CD4-positive, alpha-beta T cell treated with Interleukin-1 beta for 1 hour (primary cell): ENCODE measurements at regions not wholly inside any gene's neighbourhood (a gene's known extent, or its start where the extent isn't known, plus 50 kb on each side); places are given as distances from the start of the nearest gene placed in this dataset.
"Not testable (repeated sequence)": the region's sequence is repeated elsewhere in the genome, so short reads cannot be mapped to it uniquely, and the experiment has no call there.

ENCODE experiments used
- DNase-seq, 2 donors: peaks; one replicate each; pipeline ENCODE4 v3.0.0-alpha.2; 2020 to 2022

DNA sequence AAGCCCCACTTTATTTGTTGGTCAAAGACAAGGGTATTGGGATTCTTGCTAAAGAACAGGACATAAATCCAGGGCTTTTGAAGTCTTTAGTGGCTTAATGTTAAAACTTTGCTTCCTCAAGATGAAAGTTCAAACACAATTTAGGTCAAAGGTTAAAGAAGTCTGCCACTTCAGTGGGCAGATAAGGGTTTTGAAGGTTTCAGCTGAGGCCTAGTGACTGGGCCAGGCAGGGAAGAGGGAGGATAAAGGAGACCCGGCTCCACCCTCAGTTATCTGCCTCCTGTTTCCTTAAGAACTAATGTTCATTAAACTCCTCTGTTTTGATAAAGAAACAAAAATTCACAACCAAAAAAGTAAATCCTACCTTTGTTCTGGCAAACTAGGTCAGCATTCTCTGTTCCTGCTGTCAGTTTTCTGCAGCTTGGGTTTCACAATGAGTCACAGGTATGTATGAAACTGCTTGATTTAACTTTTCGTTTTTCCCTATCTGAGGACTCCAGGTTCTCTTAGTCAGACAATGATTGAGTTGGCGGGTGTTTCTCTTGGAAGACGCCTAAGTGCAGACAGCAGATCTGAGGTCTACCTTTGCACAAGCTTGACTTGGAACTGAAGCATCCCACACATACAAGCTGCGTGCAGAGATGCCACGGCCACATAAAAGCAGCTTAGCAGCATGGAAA, 208.3 kb downstream of the EXOC5 start:
- no peak for DNase-seq

DNA sequence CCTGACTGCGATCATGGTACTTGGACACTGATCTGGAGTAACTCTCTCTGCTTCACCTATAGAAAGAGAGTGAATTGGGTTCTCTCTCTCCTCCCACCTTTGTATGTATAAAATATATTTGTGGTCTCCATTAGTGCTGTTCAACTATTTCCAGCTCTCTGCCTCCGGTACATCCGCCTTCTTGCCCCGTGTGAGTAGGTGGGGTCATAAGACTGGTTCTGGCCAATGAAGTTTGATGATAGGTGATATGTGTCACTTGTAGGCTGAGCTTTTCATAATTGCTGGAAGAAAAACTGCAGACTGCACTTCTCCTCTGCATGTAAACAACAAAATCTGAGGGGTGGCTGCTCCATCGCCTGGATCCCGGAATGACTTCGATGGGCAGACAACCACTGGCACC, 210.4 kb downstream of the EXOC5 start:
- DNase-seq = no peak

DNA sequence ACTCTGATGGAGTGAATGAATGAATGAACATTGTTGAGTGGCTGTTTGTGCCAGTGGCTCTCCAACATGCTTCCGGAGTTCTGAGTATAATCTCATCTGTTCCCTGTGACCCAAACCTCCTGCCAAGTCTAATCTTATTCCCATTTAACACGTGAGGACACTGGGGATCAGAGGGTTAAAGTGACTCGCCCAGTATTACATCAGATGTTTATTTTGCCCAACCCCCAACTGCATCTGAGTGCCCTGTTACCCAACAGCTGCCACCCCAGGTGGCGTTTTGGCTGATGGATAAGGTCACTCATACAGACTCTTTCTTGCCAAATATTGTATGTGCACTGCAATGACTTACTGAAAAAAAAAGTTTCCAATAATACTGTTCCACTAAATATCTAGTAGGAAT, 210.9 kb downstream of the EXOC5 start:
- no peak for DNase-seq

DNA sequence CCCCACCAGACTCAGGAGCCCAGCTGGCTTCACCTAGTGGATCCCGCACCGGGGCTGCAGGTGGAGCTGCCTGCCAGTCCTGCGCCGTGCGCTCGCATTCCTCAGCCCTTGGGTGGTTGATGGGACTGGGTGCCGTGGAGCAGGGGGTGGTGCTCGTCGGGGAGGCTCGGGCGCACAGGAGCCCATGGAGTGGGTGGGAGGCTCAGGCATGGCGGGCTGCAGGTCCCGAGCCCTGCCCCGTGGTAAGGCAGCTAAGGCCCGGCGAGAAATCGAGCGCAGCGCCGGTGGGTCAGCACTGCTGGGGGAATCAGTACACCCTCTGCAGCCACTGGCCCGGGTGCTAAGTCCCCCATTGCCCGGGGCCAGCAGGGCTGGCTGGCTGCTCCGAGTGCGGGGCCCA, 212.2 kb downstream of the EXOC5 start:
- DNase-seq = not testable (repeated sequence)

DNA sequence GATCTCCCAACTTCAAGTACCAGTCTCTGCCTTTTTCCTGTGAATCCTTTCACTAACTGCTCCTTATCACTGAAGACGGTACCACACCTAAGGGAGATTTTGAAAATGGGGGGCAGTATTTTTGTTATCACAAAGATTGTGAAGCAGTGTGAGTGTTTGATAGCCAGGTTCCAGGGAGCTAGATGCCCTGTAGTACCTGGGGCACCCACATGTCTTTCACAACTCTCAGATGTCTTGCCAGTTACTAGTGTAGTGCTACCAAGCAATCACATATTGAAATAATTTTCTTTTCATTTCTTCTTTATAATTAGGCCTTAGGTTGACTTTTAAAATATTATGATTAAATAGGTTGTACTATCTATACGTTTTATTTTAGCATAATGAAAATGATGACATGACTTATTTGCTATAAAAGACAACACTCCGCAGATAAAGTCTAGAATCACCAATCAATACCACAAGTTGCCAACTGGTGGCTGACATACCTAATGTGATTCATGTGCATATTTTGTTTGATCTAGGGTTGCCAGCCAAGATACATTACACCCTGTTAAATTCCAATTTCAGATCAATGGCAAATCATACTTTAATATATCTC, 215.9 kb downstream of the EXOC5 start:
- DNase-seq = no peak

DNA sequence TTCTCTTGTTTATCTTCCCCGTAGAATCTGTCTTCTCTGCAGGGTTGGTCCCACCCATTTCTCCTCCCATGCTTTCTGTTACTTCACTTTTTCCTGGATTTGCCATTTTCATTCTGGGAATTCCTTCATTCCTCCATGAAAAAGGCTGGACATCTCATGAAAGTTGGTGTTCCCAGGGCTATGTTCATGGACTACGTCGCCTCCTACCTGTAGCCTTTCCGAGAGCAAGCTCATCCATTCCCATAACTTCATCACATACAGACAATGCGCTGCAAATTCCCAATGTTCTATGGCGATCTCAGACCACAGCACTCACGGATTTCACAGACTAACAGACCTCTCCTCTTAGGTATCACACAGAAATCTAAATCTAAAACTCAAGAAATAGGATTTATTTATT, 217.1 kb downstream of the EXOC5 start:
- DNase-seq = no peak

DNA sequence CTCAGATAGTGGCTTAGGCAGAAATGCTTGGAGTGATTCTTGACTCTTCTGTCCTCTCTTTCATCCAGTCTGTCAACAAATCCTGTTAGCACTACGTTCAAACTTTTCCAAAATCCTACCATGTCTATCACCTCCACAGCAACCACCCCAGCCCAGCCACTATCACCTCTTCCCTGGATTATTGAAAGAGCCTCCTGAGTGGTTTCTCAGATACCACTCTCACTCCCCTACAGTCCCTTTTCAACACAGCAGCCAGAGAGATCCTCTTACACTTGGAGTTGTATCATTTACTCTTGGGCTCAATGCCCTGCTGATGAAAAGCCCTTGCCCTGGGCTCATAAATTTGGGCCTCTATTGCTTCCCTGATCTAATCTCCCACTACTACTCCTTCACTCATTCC, 218.9 kb downstream of the EXOC5 start:
- DNase-seq = no peak

DNA sequence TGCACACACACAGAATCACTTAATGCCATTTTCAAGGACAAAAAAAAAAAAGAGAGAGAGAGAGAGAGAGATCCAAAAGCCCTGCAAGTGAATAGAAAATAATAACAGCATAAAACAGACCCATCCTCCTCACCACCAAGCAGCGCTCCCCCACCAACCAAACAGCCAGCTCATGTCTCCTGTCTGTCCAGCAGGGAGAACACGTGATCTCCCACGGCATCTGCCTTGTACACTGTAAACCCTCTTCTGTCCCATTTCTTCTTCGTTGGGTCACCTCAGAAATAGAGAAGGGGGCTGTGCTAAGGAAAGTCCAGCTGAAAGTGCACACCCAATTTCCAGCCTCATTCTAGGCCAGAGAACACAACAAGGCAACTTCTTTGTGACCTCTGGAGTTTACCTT, 222.5 kb downstream of the EXOC5 start:
- no peak for DNase-seq

DNA sequence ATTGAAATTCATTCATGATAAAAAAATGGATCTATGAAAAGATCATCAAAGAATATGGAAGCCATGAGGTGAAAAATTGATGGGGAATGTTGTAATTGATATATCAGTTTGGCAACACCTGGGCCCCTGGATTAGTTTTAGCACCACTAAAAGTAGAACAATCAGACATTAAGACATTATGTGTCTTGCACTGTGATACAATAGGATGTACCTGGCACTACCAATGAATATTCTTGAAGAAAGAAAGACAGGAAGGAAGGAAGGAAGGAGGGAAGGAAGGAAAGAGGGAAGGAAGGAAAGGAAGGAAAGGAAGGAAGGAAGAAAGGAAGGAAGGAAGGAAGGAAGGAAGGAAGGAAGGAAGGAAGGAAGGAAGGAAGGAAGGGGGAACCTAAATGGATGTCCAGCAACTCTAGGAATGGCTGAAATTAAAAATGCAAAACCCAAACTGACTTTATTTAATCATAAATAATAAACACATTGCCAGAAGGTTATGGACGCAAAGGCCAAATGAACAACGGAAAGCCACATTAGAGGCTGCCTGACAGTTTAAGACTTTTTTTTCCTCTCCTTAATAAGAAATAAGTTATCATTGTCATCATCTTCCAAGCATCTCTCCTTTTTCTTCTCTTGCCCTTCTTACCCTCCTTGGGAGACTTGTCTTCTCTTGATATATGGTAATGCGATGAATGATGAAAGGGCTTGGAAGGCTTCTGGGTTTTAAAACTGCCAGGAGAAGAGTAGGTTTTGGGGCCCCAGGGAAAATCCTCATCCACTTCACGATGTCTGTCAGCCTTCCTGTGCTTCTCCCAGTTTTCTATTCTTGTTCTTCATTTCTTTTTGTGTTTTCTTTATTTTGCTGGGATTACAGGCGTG, 224.4 kb downstream of the EXOC5 start:
- not testable (repeated sequence) for DNase-seq

DNA sequence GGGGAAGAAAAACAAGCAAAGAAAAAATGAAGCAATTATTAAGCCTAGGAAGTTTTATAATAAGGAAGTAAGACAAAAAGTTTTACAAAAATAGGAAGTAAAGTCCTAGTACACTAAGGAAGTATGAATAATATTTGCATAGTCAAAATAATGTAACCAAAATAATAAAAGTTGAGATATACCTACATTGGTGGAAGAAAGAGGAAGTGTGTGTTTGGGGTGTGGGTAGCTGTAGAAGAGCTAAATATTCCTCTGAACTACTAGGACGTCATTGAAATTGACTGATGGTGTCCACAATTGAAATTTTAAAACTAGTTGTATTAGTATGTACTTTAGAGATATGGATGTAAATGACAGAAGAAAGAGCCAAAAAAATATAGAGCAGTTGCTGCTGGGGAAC, 228.4 kb upstream of the OTX2 start:
- DNase-seq = no peak

DNA sequence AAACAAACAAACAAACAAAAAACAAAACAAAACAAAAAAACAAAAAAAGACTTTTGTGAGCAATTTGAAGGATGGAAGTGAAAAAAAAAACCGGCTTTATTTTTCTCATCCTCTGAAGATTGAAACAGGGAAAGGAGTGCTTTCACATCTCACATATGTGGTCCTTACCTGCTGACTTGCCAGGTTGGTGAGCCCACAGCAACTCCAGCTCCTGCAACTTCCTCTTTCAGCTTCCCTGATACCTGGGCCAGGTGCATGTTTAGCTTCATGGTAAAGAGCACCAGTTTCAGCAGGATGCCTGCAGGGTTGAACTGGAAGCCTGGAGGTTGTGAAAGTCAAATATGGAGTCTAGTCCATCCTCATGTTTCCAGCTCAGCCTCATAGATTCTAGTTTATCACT, 221.2 kb upstream of the OTX2 start:
- DNase-seq = no peak

DNA sequence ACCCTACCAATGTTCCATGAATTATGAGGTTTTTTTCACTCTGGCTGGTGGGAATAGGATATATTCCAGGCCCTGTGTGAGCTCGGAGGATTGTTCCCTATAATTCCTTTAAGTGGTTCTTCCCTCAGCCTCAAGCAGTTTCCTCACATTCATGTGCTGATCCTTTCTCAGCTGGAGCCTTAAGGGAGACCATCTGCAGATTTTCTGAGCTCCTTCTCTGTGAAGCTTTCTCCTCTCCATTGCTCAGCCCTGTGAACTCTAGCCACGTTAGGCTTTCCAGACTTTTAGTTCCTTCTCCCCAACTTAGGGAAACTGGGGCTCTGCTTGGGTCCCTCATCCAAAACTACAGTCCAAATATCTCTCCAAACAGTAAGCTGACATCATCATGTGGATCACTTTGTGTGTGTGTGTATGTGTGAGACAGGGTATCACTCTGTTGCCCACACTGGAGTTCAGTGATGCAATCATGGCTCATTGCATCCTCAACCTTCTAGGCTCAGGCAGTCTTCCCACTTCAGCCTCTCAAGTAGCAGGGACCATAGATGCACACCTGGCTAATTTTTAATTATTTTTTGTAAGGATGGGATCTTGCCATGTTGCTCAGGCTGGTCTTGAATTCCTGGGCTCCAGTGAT, 219.5 kb upstream of the OTX2 start:
- no peak for DNase-seq

DNA sequence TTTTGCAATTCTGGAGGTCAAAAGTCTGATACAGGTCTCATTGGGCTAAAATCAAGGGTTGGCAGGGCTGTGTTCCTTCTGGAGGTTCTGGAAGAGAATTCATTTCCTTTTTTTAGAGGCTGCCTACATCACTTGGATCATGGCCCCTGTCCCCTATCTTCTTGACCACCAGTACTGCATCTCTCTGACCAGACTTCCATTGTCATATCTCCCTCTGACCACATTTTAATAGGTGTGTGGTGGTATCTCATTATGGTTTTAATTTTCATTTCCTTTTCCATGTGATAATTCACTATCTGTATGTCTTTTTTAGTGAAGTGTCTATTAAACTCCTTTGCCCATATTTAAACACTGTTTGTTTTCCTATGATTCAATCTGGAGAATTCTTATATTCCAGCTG, 215.2 kb upstream of the OTX2 start:
- DNase-seq = no peak

DNA sequence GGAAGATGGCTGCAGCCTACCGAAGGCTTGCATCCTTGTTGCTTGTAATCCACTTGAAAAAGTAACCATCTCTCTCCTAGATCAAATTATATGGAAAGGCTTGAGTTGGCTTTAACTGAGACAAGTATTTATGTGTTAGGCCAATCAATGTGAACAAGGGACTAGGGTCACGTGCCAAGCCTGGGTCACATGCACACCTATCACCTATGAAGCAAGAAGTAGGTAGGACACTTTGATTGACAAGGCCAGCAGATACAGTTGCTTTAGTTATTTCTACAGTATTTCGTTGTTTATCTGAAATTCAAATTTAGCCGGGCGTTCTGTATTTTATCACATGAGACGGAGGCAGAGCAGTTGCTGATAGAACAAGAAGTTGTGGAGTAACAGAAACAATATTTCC, 212.3 kb upstream of the OTX2 start:
- no peak for DNase-seq

DNA sequence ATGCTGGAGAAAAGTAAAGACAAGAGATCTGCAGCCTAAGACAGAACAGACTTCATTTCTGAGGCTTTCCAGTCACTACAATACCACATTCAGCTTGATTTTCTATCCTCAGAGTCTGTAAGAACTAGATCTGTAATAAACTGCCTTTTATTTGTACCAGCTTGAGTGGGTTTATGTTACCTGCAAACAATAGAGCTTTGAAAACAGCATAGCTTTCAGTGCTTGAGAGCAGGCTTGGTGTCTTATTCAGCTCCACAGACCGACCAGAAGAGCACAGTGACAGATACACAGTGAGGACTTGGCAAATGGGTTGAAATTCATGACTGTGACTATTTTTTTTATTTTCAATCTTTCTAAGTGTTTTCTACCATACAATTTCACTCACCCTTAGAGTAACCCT, 207.8 kb upstream of the OTX2 start:
- no peak for DNase-seq

DNA sequence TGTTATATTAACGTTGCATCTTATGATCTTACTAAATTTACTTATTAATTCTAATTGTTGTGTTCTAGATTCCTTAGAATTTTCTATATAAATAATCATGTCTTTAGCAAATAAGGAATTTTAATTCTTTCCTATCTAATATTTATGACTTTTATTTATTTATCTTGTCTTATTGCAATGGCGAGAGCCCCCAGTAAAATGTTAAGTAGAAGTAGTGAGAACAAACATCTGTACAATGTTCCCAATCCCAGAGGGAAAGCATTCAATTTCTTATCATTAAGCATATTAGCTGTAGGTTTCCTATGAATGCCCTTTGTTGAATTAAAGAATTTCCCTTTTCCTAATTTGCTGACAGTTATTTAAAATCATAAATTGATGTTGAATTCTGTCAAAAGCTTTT, 203.7 kb upstream of the OTX2 start:
- DNase-seq = no peak

DNA sequence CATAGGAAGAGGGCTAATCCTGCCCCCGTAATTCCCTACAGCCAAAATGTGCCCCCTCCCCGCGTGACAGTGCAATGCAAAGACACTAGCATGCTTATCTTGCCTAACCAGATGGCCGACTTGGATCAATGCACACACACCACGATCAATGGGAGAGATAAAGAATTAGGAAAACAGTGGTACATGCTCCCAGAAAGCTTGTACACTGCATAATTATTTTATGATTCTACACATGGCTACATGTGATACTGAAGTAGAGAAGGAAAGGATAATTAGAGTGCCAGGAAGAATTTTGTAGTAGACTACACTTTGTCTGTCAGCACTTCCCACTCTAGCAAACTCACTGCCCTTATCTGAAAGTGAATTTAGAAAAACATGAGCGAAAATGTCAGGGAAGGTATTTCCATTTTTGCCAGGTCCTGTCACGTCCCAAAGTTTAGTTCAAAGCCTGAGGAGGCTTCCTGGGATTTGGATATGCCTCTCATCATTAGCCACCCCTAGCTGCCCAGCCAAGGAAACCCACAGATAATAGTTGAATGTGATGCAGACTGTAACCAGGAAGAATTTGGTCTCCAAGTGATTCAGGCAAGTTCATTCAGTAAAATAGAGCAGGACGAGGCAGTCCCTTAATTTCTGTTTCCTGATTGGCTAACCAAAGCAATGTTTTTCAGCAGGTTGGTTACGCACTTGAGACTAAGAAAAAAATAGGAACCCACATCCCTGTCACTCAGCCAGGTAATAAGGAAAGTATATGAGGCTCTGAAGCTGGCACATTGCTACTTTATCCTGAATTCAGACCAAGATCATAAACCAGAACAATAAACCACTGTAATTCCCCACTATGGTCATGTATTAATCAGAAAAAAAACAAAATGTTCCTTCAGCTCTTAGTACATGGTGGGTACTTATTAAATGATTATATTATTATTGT, 199.6 kb upstream of the OTX2 start:
- no peak for DNase-seq

DNA sequence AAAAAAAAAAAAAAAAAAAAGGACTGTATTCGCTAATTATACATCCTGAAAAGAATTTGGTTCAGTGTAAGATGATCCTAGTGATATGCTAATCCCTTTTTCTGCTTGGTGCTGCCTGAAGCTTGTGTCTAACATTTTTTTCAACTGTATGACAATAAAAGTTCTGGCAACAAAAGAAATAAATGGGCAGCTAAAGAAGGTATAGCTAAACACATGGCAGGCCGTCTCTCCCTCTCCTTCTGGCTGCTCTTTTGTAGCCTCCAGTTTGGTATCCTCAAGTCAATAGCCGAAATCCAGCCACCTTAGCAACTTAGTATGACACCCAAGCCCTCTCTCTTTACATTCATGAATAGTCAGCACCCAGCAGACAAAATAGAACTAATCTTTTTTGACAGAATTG, 198.3 kb upstream of the OTX2 start:
- no peak for DNase-seq

DNA sequence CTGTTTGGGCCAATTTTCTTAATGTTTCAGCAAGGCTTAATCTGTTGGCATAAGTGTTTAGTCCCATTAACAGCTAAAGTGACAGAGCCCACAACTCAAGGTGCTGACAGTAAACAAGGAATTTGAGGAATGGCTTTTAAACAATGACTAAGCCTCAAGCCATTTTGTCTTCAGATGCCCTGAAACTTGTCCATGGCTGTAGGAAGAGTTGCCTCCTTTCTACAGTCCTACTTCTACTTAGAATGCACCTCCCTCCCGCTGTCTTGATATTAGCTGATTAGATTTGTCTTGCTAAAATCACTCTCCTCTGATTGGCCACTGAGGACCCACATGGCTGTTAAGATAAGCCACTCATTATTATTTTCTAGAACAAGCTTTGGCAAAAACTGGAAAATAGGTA, 188.4 kb upstream of the OTX2 start:
- DNase-seq = no peak

DNA sequence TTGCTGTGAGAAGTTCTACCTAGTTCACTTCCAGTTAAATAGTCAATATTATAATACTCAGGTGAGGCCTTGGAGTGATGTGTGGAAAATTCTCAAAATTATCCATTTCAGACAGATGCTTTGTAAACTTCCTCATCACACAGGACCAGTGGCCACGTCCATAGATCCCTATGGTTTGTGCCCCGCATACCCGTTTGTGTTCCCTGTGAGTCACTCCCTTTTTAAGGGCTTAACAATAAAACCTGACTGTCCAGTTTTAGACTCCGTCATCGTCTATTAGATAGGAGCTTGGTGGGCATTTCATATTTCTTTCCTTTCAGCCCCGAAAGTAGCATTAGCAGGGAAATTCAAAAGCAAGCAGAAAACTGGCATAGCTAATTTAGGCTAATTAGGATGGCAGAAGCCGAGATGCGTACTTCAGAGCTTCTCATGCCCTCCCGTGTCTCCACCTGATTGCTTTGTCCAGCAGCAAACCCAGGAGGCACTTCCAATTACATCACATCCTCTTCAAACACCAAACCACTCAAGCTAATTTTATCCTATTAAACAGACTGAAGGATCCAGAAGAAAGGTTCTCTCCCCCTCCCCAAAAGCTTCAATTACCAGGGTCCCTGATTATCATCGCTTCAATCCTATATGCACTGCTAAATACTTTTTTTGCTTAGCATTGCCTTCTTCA, 186.6 kb upstream of the OTX2 start:
- DNase-seq = no peak

DNA sequence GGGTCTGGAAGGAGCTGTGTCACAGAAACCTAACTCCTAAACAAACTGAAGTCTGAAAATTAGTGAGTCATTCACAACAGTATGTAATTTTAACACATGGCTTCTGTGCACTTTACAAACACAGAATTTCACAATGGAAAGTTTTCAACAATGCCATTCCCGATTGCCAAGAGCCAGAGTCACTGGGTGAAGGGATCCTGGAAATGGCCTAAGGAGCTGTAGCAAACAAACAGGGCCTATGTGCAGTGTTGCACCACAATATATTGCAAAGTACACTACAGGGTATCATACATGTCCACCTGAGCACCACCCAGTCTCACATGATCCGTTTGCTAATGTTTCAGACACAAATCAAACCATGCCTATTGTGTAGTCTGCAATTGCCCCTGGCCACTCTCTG, 184.7 kb upstream of the OTX2 start:
- no peak for DNase-seq

DNA sequence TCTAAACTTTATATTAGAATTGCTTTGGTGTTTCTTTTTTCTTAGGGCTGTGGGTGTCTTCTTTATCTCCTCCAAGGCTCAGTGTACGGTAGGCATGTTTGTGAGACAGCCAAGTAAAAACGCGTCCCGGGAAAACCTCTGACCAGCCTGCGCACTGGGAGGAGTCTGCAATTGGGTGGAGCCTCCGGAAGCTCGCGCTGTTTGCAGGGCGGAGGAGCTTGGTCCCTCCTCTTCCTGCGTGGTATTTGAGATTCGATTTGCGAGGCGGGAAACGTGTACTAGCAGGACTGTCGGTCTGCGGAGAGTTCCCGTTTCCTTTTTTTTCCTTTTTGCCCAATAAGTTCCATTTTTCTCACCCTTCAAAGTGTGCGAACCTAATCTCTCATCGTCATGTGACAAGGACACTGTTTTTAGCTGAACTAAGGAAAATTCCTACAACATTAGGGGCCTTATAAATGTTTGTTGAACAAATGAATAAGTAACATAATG, 182.1 kb upstream of the OTX2 start:
- no peak for DNase-seq
